ENCODE measurements at regions not wholly inside any gene's neighbourhood (a gene's known extent, or its start where the extent isn't known, plus 50 kb on each side); places are given as distances from the start of the nearest gene placed in this dataset.

- DNase-seq = peak; percentile 29 to 50 (median 47)
- H3K4me1 ChIP-seq (ENCODE audit: low read depth) = no peaks in the 10 kb centered on the region
- intact Hi-C loops (cut with DNase I, micrococcal nuclease) = no loop called here
Observed at GRCh38 chr5:5886812-5887486, 464.5 kb downstream of the ICE1 start.

GRCh38 chr5:5886353-5886752 lies 463.9 kb downstream of the ICE1 start:
- DNase-seq (no peak), ATAC-seq (no peak)
- no peak overlapping the region for H3K4me3 ChIP-seq
- H3K4me1 ChIP-seq (ENCODE audit: low read depth) = no peaks in the 10 kb centered on the region
- intact Hi-C loops (cut with DNase I, micrococcal nuclease) = no loop called here
- no peaks in the 10 kb centered on the region for H3K36me3 ChIP-seq (ENCODE audit: low read depth)
- no peaks in the 10 kb centered on the region for H3K9me3 ChIP-seq
- no peak for TF ChIP-seq CTCF (IDR thresholded peaks at IDR 0.05)

More at GRCh38 chr5:5886812-5887486, 464.5 kb downstream of the ICE1 start:
- Histone ChIP-seq H3K4me3 (no peak overlapping the region), H3K36me3 (ENCODE audit: low read depth) (no peaks in the 10 kb centered on the region), H3K9me3 (no peaks in the 10 kb centered on the region)
- peak; percentile 85 for ATAC-seq
- peak; percentile 40 for TF ChIP-seq CTCF (IDR thresholded peaks at IDR 0.05)

GRCh38 chr5:5885782-5886181 lies 463.3 kb downstream of the ICE1 start:
- no peaks in the 10 kb centered on the region for H3K4me1 ChIP-seq (ENCODE audit: low read depth)
- intact Hi-C loops (cut with DNase I, micrococcal nuclease) = no loop called here
- H3K4me3 ChIP-seq = no peak overlapping the region
- no peaks in the 10 kb centered on the region for H3K36me3 ChIP-seq (ENCODE audit: low read depth)
- DNase-seq (no peak), ATAC-seq (no peak)
- no peaks in the 10 kb centered on the region for H3K9me3 ChIP-seq
- TF ChIP-seq CTCF (IDR thresholded peaks at IDR 0.05) = no peak

DNA sequence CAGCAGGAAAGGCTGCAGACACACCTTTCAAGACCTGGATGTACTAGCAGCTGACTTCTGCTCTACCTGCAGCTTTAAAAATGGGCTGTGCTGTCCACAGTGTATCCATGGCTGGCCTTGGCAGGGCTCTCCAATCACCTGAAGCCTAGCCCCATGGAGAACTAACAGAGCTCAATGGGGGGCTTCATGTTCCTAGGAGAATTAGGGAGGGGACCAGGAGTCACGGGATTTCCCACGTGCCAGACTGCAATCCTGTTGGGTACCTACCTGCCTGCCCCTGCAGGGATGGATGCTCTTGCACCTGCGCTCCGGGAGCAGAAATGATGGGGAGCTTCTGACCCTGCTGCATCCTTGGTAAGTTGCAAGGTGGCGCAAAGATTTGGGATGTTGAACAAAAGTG lies 462.1 kb downstream of the ICE1 start:
- Histone ChIP-seq H3K9me3 (no peaks in the 10 kb centered on the region), H3K36me3 (ENCODE audit: low read depth) (no peaks in the 10 kb centered on the region), H3K4me1 (ENCODE audit: low read depth) (no peaks in the 10 kb centered on the region), H3K4me3 (no peak overlapping the region)
- DNase-seq (no peak), ATAC-seq (no peak)
- TF ChIP-seq CTCF (IDR thresholded peaks at IDR 0.05) = no peak
- intact Hi-C loops (cut with DNase I, micrococcal nuclease) = no loop called here

GRCh38 chr5:5883562-5883961 lies 461.1 kb downstream of the ICE1 start:
- H3K9me3 ChIP-seq = no peaks in the 10 kb centered on the region
- H3K36me3 ChIP-seq (ENCODE audit: low read depth) = no peaks in the 10 kb centered on the region
- ATAC-seq (no peak), DNase-seq (no peak)
- no peak for TF ChIP-seq CTCF (IDR thresholded peaks at IDR 0.05)
- intact Hi-C loops (cut with DNase I, micrococcal nuclease) = no loop called here
- no peak overlapping the region for H3K4me3 ChIP-seq
- H3K4me1 ChIP-seq (ENCODE audit: low read depth) = no peaks in the 10 kb centered on the region

DNA sequence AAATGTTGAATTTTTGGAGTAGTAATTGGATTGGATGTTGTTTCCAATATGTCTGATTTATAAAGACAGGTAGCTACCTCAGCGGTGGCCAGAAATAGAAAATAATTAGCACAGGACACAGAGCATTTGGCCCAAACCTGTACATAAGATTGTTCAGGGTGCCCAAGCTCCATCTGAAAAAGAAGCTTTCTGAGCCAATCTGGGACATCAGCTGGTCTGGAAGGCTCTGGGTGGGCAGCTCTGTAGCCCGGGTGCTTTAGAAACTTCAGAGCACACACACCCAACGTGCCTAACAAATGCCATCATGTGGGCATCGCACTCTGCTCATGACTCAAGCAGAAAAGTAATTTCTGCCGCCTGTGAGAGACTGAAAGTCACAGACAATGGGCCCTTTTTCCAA lies 460.7 kb downstream of the ICE1 start:
- Histone ChIP-seq H3K4me3 (no peak overlapping the region), H3K4me1 (ENCODE audit: low read depth) (no peaks in the 10 kb centered on the region), H3K9me3 (no peaks in the 10 kb centered on the region), H3K36me3 (ENCODE audit: low read depth) (no peaks in the 10 kb centered on the region)
- intact Hi-C loops (cut with DNase I, micrococcal nuclease) = no loop called here
- TF ChIP-seq CTCF (IDR thresholded peaks at IDR 0.05) = no peak
- DNase-seq (no peak), ATAC-seq (no peak)

Data from mucosa of descending colon (tissue), 3 donors.